Thymus (tissue), 11 donors: ENCODE measurements at regions not wholly inside any gene's neighbourhood (a gene's known extent, or its start where the extent isn't known, plus 50 kb on each side); places are given as distances from the start of the nearest gene placed in this dataset.

Experiments used
- DNase-seq, 9 donors: peaks; one replicate each; pipeline ENCODE4 v3.0.0-alpha.2; 2013; ENCODE audit warnings: low spot score in 9 of 9, low read depth in 6 of 9, missing footprints in 1 of 9
- H3K27ac ChIP-seq, 2 donors: one replicate each; pipeline ENCODE4 v1.5.1; 2013; ENCODE audit warnings: control low read depth in 1 of 2, low read depth in 1 of 2, low read length in 1 of 2, mild to moderate bottlenecking in 1 of 2, moderate library complexity in 1 of 2
- H3K27me3 ChIP-seq, 2 donors: one replicate each; pipeline ENCODE4 v1.5.1; 2013; ENCODE audit warnings: low read length in 1 of 2; ENCODE audit not compliant: control insufficient read depth in 2 of 2, insufficient read depth in 1 of 2
- H3K36me3 ChIP-seq, 2 donors: one replicate each; pipeline ENCODE4 v1.5.1; 2013; ENCODE audit warnings: low read length in 1 of 2, mild to moderate bottlenecking in 1 of 2, moderate library complexity in 1 of 2; ENCODE audit not compliant: control insufficient read depth in 2 of 2, insufficient read depth in 2 of 2
- H3K4me1 ChIP-seq, 2 donors: one replicate each; pipeline ENCODE4 v1.5.1; 2013; ENCODE audit warnings: low read length in 2 of 2; ENCODE audit not compliant: control insufficient read depth in 2 of 2, insufficient read depth in 2 of 2
- H3K4me3 ChIP-seq, 2 donors: one replicate each; pipeline ENCODE4 v1.5.1; 2013; ENCODE audit warnings: low read length in 2 of 2, control low read depth in 1 of 2, mild to moderate bottlenecking in 1 of 2
- H3K9me3 ChIP-seq, 2 donors: one replicate each; pipeline ENCODE4 v1.5.1; 2013; ENCODE audit warnings: low read length in 1 of 2, mild to moderate bottlenecking in 1 of 2; ENCODE audit not compliant: control insufficient read depth in 2 of 2, insufficient read depth in 1 of 2
- WGBS: extraction: QIAGEN DNeasy Blood & Tissue Kit; methylation state at CpG from one replicate; pipeline ENCODE4 v1.1.7; 2013; 5-methylcytosine and 5-hydroxymethylcytosine counted together
- donor health status: healthy.

GRCh38 chr1:56212143-56212542, 367.2 kb downstream of the PLPP3 start:
- Histone ChIP-seq H3K27ac (no peak overlapping the region), H3K4me3 (no peak overlapping the region), H3K9me3 (peaks cover 0 to 3% of the 10 kb centered on the region in 2 donors), H3K4me1 (no peaks in the 10 kb centered on the region), H3K36me3 (no peaks in the 10 kb centered on the region), H3K27me3 (no peaks in the 10 kb centered on the region)
- 97% methylated on average over 2 of the region's 2 CpGs for WGBS
- no peak for DNase-seq

- no peak for DNase-seq
- no peak overlapping the region for H3K4me3 ChIP-seq
- H3K36me3 ChIP-seq: no peaks in the 10 kb centered on the region
- peaks cover 0 to 3% of the 10 kb centered on the region in 2 donors for H3K4me1 ChIP-seq
- peaks cover 0 to 3% of the 10 kb centered on the region in 2 donors for H3K9me3 ChIP-seq
- no peaks in the 10 kb centered on the region for H3K27me3 ChIP-seq
- H3K27ac ChIP-seq: no peak overlapping the region
- 98% methylated on average over 2 of the region's 2 CpGs for WGBS
Measured at GRCh38 chr1:56206391-56206790, 373.0 kb downstream of the PLPP3 start.

- 95% methylated on average over 1 of the region's 1 CpG for WGBS
- Histone ChIP-seq H3K4me1 (peaks cover 0 to 3% of the 10 kb centered on the region in 2 donors), H3K4me3 (no peak overlapping the region), H3K9me3 (peaks cover 0 to 3% of the 10 kb centered on the region in 2 donors), H3K27me3 (no peaks in the 10 kb centered on the region), H3K36me3 (no peaks in the 10 kb centered on the region), H3K27ac (no peak overlapping the region)
- no peak for DNase-seq
Measured at GRCh38 chr1:56204206-56204605, 375.2 kb downstream of the PLPP3 start.

- 55% methylated on average over 5 of the region's 5 CpGs for WGBS
- Histone ChIP-seq H3K9me3 (peaks cover 0 to 3% of the 10 kb centered on the region in 2 donors), H3K4me3 (no peak overlapping the region), H3K36me3 (no peaks in the 10 kb centered on the region), H3K27ac (no peak overlapping the region), H3K27me3 (no peaks in the 10 kb centered on the region), H3K4me1 (peaks cover 0 to 3% of the 10 kb centered on the region in 2 donors)
- DNase-seq: peak in 1 of 9 donors; percentile 21
Measured at GRCh38 chr1:56202796-56203492, 376.4 kb downstream of the PLPP3 start.

- H3K27ac ChIP-seq: no peak overlapping the region
- H3K36me3 ChIP-seq: no peaks in the 10 kb centered on the region
- H3K27me3 ChIP-seq: no peaks in the 10 kb centered on the region
- H3K4me3 ChIP-seq: no peak overlapping the region
- H3K9me3 ChIP-seq: no peaks in the 10 kb centered on the region
- 96% methylated on average over 2 of the region's 2 CpGs for WGBS
- H3K4me1 ChIP-seq: peaks cover 0 to 3% of the 10 kb centered on the region in 2 donors
- DNase-seq: no peak
Measured at GRCh38 chr1:56202186-56202585, 377.2 kb downstream of the PLPP3 start.

- WGBS: 95% methylated on average over 2 of the region's 2 CpGs
- Histone ChIP-seq H3K4me3 (no peak overlapping the region), H3K4me1 (peaks cover 0 to 3% of the 10 kb centered on the region in 2 donors), H3K9me3 (no peaks in the 10 kb centered on the region), H3K27me3 (no peaks in the 10 kb centered on the region), H3K36me3 (no peaks in the 10 kb centered on the region), H3K27ac (no peak overlapping the region)
- DNase-seq: no peak
Measured at GRCh38 chr1:56200896-56201295, 378.5 kb downstream of the PLPP3 start.

- 90% methylated on average over 4 of the region's 4 CpGs for WGBS
- DNase-seq: no peak
- H3K4me3 ChIP-seq: no peak overlapping the region
- H3K9me3 ChIP-seq: no peaks in the 10 kb centered on the region
- H3K36me3 ChIP-seq: no peaks in the 10 kb centered on the region
- no peaks in the 10 kb centered on the region for H3K27me3 ChIP-seq
- no peak overlapping the region for H3K27ac ChIP-seq
- H3K4me1 ChIP-seq: peaks cover 0 to 3% of the 10 kb centered on the region in 2 donors
Measured at GRCh38 chr1:56200442-56200841, 378.9 kb downstream of the PLPP3 start.

- H3K36me3 ChIP-seq: no peaks in the 10 kb centered on the region
- no peak for DNase-seq
- H3K4me3 ChIP-seq: no peak overlapping the region
- no peaks in the 10 kb centered on the region for H3K9me3 ChIP-seq
- H3K27me3 ChIP-seq: no peaks in the 10 kb centered on the region
- H3K4me1 ChIP-seq: peaks cover 0 to 3% of the 10 kb centered on the region in 2 donors
- WGBS: 0% methylated on average over 1 of the region's 1 CpG
- H3K27ac ChIP-seq: no peak overlapping the region
Measured at GRCh38 chr1:56199956-56200355, 379.4 kb downstream of the PLPP3 start.

- peaks cover 0 to 3% of the 10 kb centered on the region in 2 donors for H3K4me1 ChIP-seq
- WGBS: 96% methylated on average over 2 of the region's 2 CpGs
- H3K27ac ChIP-seq: no peak overlapping the region
- DNase-seq: no peak
- no peaks in the 10 kb centered on the region for H3K27me3 ChIP-seq
- H3K9me3 ChIP-seq: no peaks in the 10 kb centered on the region
- no peaks in the 10 kb centered on the region for H3K36me3 ChIP-seq
- no peak overlapping the region for H3K4me3 ChIP-seq
Measured at GRCh38 chr1:56199061-56199460, 380.3 kb downstream of the PLPP3 start.
